ENCODE measurements at regions not wholly inside any gene's neighbourhood (a gene's known extent, or its start where the extent isn't known, plus 50 kb on each side); places are given as distances from the start of the nearest gene placed in this dataset.

- peak; percentile 43 for TF ChIP-seq MAX (IDR thresholded peaks at IDR 0.05)
These were observed 1414.8 kb upstream of the CELF4 start (continued) for GRCh38 chr18:38980420-38980819.

GRCh38 chr18:38972571-38972970, 1407.0 kb upstream of the CELF4 start:
- H3K27me3 ChIP-seq (ENCODE audit: control insufficient read depth in 4 of 4, insufficient read depth in 4 of 4, low read length in 3 of 4): no peaks in the 10 kb centered on the region
- no peak overlapping the region for H3K4me3 ChIP-seq (ENCODE audit: low read depth in 1 of 3, low read length in 3 of 3)
- 85% methylated on average over 1 of the region's 1 CpG for WGBS
- DNase-seq (ENCODE audit: low spot score): no peak
- TF ChIP-seq FOXA2 (IDR thresholded peaks at IDR 0.05) (no peak), EGR1 (IDR thresholded peaks at IDR 0.05; ENCODE audit: low read depth in 2 of 2) (no peak), TAF1 (conservative IDR thresholded peaks at IDR 0.05) (no peak), REST (IDR thresholded peaks at IDR 0.05) (no peak), MAX (IDR thresholded peaks at IDR 0.05) (no peak), HNF4A (conservative IDR thresholded peaks at IDR 0.05) (no peak), FOXA1 (IDR thresholded peaks at IDR 0.05) (no peak), ZBTB33 (IDR thresholded peaks at IDR 0.05) (no peak), ATF3 (IDR thresholded peaks at IDR 0.05) (no peak), RAD21 (IDR thresholded peaks at IDR 0.05) (no peak), HNF4G (IDR thresholded peaks at IDR 0.05) (no peak), CTCF (IDR thresholded peaks at IDR 0.05; ENCODE audit: low read depth, low read length, missing input control) (no peak)
- no peaks in the 10 kb centered on the region for H3K4me1 ChIP-seq (ENCODE audit: control insufficient read depth in 4 of 4, insufficient read depth in 4 of 4, low read length in 3 of 4)
- peaks cover 0 to 2% (median 0%) of the 10 kb centered on the region in 4 donors for H3K9me3 ChIP-seq (ENCODE audit: control insufficient read depth in 4 of 4, low read length in 3 of 4)
- H3K27ac ChIP-seq (ENCODE audit: low read depth in 1 of 2, low read length in 2 of 2): no peak overlapping the region
- no peaks in the 10 kb centered on the region for H3K36me3 ChIP-seq (ENCODE audit: control insufficient read depth in 4 of 4, insufficient read depth in 3 of 4, low read depth in 1 of 4, low read length in 3 of 4)
- no peak overlapping the region for H3K9ac ChIP-seq (ENCODE audit: low read depth in 1 of 2, low read length in 2 of 2)

GRCh38 chr18:38971881-38972280, 1406.3 kb upstream of the CELF4 start:
- Histone ChIP-seq H3K27me3 (ENCODE audit: control insufficient read depth in 4 of 4, insufficient read depth in 4 of 4, low read length in 3 of 4) (no peaks in the 10 kb centered on the region), H3K9me3 (ENCODE audit: control insufficient read depth in 4 of 4, low read length in 3 of 4) (peaks cover 0 to 2% (median 0%) of the 10 kb centered on the region in 4 donors), H3K4me3 (ENCODE audit: low read depth in 1 of 3, low read length in 3 of 3) (no peak overlapping the region), H3K36me3 (ENCODE audit: control insufficient read depth in 4 of 4, insufficient read depth in 3 of 4, low read depth in 1 of 4, low read length in 3 of 4) (no peaks in the 10 kb centered on the region), H3K27ac (ENCODE audit: low read depth in 1 of 2, low read length in 2 of 2) (no peak overlapping the region), H3K4me1 (ENCODE audit: control insufficient read depth in 4 of 4, insufficient read depth in 4 of 4, low read length in 3 of 4) (no peaks in the 10 kb centered on the region), H3K9ac (ENCODE audit: low read depth in 1 of 2, low read length in 2 of 2) (no peak overlapping the region)
- DNase-seq (ENCODE audit: low spot score): no peak
- WGBS: 71% methylated on average over 7 of the region's 7 CpGs
- TF ChIP-seq HNF4G (IDR thresholded peaks at IDR 0.05) (no peak), ATF3 (IDR thresholded peaks at IDR 0.05) (no peak), RXRA (IDR thresholded peaks at IDR 0.05) (no peak), REST (IDR thresholded peaks at IDR 0.05) (no peak), TAF1 (conservative IDR thresholded peaks at IDR 0.05) (no peak), EGR1 (IDR thresholded peaks at IDR 0.05; ENCODE audit: low read depth in 2 of 2) (no peak), HNF4A (conservative IDR thresholded peaks at IDR 0.05) (no peak), JUND (IDR thresholded peaks at IDR 0.05) (no peak), SP1 (IDR thresholded peaks at IDR 0.05) (no peak), FOXA2 (IDR thresholded peaks at IDR 0.05) (no peak), FOXA1 (IDR thresholded peaks at IDR 0.05) (no peak), RAD21 (IDR thresholded peaks at IDR 0.05) (no peak), YY1 (IDR thresholded peaks at IDR 0.05) (no peak)

Data from liver (tissue), 8 donors.